ENCODE measurements at regions not wholly inside any gene's neighbourhood (a gene's known extent, or its start where the extent isn't known, plus 50 kb on each side); places are given as distances from the start of the nearest gene placed in this dataset.

DNA sequence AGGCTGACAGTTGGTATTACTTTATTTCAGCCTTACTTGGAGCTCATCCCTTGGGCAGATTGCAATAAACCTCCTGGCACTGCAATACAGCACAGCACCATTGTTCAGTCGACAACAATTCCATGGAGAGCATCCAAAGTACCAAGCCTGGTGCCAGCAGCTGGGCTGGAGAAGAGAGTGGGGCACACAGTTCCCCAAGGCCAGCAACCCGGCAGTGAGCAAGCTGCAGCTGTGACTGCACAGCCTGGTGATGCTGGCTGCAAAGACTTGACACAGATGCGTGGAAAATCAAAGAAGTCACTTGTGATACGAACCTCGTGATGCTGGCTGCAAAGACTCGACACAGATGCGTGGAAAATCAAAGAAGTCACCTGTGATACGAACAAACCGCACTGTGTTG is 125.4 kb downstream of the ATPSCKMT start:
- DNase-seq (ENCODE audit: extremely low spot score in 2 of 2), result no peak
- Histone ChIP-seq H3K27ac (no peak overlapping the region), H3K27me3 (no peaks in the 10 kb centered on the region), H3K4me3 (no peak overlapping the region), H3K36me3 (no peaks in the 10 kb centered on the region), H3K9me3 (no peaks in the 10 kb centered on the region), H3K4me1 (no peaks in the 10 kb centered on the region)
- intact Hi-C loops (cut with DNase I), result no loop called here
- TF ChIP-seq POLR2A (IDR thresholded peaks at IDR 0.05) (no peak), POLR2AphosphoS5 (IDR thresholded peaks at IDR 0.05; ENCODE audit: insufficient read depth in 1 of 2, low read depth in 1 of 2) (no peak), CTCF (IDR thresholded peaks at IDR 0.05) (no peak)

- Histone ChIP-seq H3K4me1 (peaks cover 6% of the 10 kb centered on the region), H3K9me3 (no peaks in the 10 kb centered on the region), H3K4me3 (no peak overlapping the region), H3K27me3 (no peaks in the 10 kb centered on the region), H3K36me3 (no peaks in the 10 kb centered on the region), H3K27ac (no peak overlapping the region)
- TF ChIP-seq POLR2A (IDR thresholded peaks at IDR 0.05), result no peak
- TF ChIP-seq CTCF (IDR thresholded peaks at IDR 0.05), result no peak
- TF ChIP-seq POLR2AphosphoS5 (IDR thresholded peaks at IDR 0.05; ENCODE audit: insufficient read depth in 1 of 2, low read depth in 1 of 2), result no peak
- intact Hi-C loops (cut with DNase I), result no loop called here
- no peak for DNase-seq (ENCODE audit: extremely low spot score in 2 of 2)
These were observed 126.3 kb downstream of the ATPSCKMT start for GRCh38 chr5:10123254-10123989.

DNA sequence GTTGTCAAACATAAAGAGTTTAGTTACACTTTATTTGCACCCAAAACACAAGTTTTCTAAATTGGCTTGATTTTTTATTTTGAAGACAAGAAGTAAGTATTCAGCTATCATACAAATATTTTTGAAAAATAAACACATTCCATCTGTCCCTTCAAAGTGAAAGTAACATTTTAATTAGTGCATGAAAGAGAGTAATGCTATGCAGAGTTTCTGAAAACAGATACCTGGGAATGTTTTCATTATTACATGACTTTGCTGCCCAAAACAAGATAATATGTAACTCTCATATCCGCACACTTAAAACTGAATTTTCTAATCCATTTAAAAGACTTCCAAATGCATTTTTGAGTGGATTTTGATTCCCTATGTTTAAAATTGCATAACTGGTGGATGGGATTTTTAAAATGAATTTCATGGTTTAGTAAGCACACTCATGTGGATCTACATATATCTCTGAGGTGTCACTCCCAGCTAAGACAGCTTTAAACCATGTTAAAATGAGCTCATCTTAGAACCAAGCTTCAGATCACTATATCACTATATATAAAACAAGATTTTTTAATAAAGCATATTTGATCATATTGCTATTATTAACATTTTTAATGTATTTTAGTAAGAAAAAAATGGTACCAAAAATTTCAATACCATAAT is 127.5 kb downstream of the ATPSCKMT start:
- intact Hi-C loops (cut with DNase I), result no loop called here
- Histone ChIP-seq H3K9me3 (no peaks in the 10 kb centered on the region), H3K4me1 (peaks cover 15% of the 10 kb centered on the region), H3K36me3 (no peaks in the 10 kb centered on the region), H3K27me3 (no peaks in the 10 kb centered on the region), H3K27ac (no peak overlapping the region), H3K4me3 (no peak overlapping the region)
- TF ChIP-seq POLR2AphosphoS5 (IDR thresholded peaks at IDR 0.05; ENCODE audit: insufficient read depth in 1 of 2, low read depth in 1 of 2) (no peak), CTCF (IDR thresholded peaks at IDR 0.05) (no peak), POLR2A (IDR thresholded peaks at IDR 0.05) (no peak)
- no peak for DNase-seq (ENCODE audit: extremely low spot score in 2 of 2)

GRCh38 chr5:10120934-10121333 is 128.8 kb downstream of the ATPSCKMT start:
- Histone ChIP-seq H3K9me3 (no peaks in the 10 kb centered on the region), H3K36me3 (no peaks in the 10 kb centered on the region), H3K27ac (no peak overlapping the region), H3K4me3 (no peak overlapping the region), H3K27me3 (no peaks in the 10 kb centered on the region), H3K4me1 (peaks cover 27% of the 10 kb centered on the region)
- intact Hi-C loops (cut with DNase I), result no loop called here
- DNase-seq (ENCODE audit: extremely low spot score in 2 of 2), result no peak
- TF ChIP-seq POLR2AphosphoS5 (IDR thresholded peaks at IDR 0.05; ENCODE audit: insufficient read depth in 1 of 2, low read depth in 1 of 2), result no peak

DNA sequence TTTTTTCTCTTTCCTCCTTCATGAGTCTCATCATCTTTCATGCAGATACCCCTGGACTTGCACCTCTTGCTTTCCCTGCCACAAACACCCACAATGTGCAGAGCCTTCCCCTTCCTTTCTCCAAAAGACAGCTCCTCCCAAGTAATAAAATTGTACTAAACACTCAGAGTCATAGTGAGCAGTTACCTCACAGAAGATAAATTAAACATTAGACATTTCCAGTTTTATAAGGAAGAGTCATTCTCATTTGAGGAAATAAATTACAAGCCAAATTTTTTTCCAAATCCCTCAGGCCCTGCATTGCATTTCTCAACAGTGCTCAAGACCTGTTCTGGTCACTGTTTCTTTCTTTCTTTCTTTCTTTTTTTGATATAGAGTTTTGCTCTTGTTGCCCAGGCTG is 131.5 kb downstream of the ATPSCKMT start:
- Histone ChIP-seq H3K9me3 (no peaks in the 10 kb centered on the region), H3K27ac (peak overlapping the region; percentile 56), H3K4me1 (peaks cover 27% of the 10 kb centered on the region), H3K36me3 (no peaks in the 10 kb centered on the region), H3K27me3 (no peaks in the 10 kb centered on the region), H3K4me3 (no peak overlapping the region)
- intact Hi-C loops (cut with DNase I), result no loop called here
- TF ChIP-seq CTCF (IDR thresholded peaks at IDR 0.05) (no peak), POLR2A (IDR thresholded peaks at IDR 0.05) (no peak), POLR2AphosphoS5 (IDR thresholded peaks at IDR 0.05; ENCODE audit: insufficient read depth in 1 of 2, low read depth in 1 of 2) (peak in 1 of 2 donors; percentile 83)
- no peak for DNase-seq (ENCODE audit: extremely low spot score in 2 of 2)
